H1 (cell line): ENCODE measurements at regions not wholly inside any gene's neighbourhood (a gene's known extent, or its start where the extent isn't known, plus 50 kb on each side); places are given as distances from the start of the nearest gene placed in this dataset.
"Not testable (repeated sequence)": the region's sequence is repeated elsewhere in the genome, so short reads cannot be mapped to it uniquely, and the experiment has no call there.

Source experiments
- CTCF ChIA-PET: fragments of 300-600 bp; sonication (Branson Sonifier 250); formaldehyde crosslinking; loops from one replicate; lab custom pipeline; 2021; ENCODE audit not compliant: partially characterized antibody; lab: Charles Lee
- POLR2A ChIA-PET: fragments of 300-600 bp; sonication (Branson Sonifier 250); formaldehyde crosslinking; loops from one replicate; lab custom pipeline; 2021; ENCODE audit warnings: inconsistent platforms; ENCODE audit not compliant: partially characterized antibody; lab: Charles Lee
- DNase-seq, 2 experiments: peaks; one replicate each; pipeline versions ENCODE4 v3.0.0 to v3.0.0-alpha.2; 2010 to 2022; ENCODE audit warnings: low spot score in 2 of 2, low read depth in 1 of 2, mixed read lengths in 1 of 2
- FAIRE-seq: peaks from 2 replicates; lab custom pipeline; 2011; peaks lifted over from hg19 to GRCh38; lab: Jason Lieb, UNC
- H2AFZ ChIP-seq: 2 replicates; pipeline ENCODE4 v1.8.1; 2012; ENCODE audit warnings: low read length, inconsistent platforms
- H2AK5ac ChIP-seq: 2 replicates; pipeline ENCODE4 v1.6.1; 2013; ENCODE audit warnings: low read depth, low read length
- H2BK120ac ChIP-seq: replicated peaks from 2 replicates; pipeline ENCODE3; 2013; ENCODE audit warnings: low read depth, low read length, inconsistent platforms
- H2BK12ac ChIP-seq: 2 replicates; pipeline ENCODE4 v1.6.1; 2013; ENCODE audit warnings: low read depth, low read length
- H2BK15ac ChIP-seq: 2 replicates; pipeline ENCODE4 v1.6.1; 2013; ENCODE audit warnings: low read length
- H2BK20ac ChIP-seq: 2 replicates; pipeline ENCODE4 v1.6.1; 2013; ENCODE audit warnings: low read length
- H2BK5ac ChIP-seq: 2 replicates; pipeline ENCODE4 v1.6.1; 2013; ENCODE audit warnings: low read depth, low read length
- H3K14ac ChIP-seq: 2 replicates; pipeline ENCODE4 v1.6.1; 2013; ENCODE audit warnings: inconsistent platforms; ENCODE audit not compliant: insufficient read length
- H3K18ac ChIP-seq: 2 replicates; pipeline ENCODE4 v1.6.1; 2013; ENCODE audit warnings: low read length; ENCODE audit errors: extremely low read depth
- H3K23ac ChIP-seq: 2 replicates; pipeline ENCODE4 v1.6.1; 2013; ENCODE audit warnings: inconsistent platforms; ENCODE audit not compliant: insufficient read length
- H3K23me2 ChIP-seq: 2 replicates; pipeline ENCODE4 v1.6.1; 2013; ENCODE audit warnings: low read depth, low read length
- H3K27ac ChIP-seq: 2 replicates; pipeline ENCODE4 v1.6.1; 2011; ENCODE audit warnings: low read depth, low read length, inconsistent platforms
- H3K27me3 ChIP-seq, 4 experiments: replicated peaks in 1 of 4; 1 replicate in 1 of 4; 2 replicates in 3 of 4; pipeline versions ENCODE4 v1.6.1 to v1.8.1; 2011 to 2013; ENCODE audit warnings: low read length in 3 of 4, mild to moderate bottlenecking in 3 of 4, inconsistent platforms in 2 of 4, mixed read lengths in 2 of 4, moderate library complexity in 1 of 4; ENCODE audit not compliant: control insufficient read depth in 3 of 4, insufficient read depth in 3 of 4; ENCODE audit errors: extremely low read depth in 1 of 4
- H3K36me3 ChIP-seq, 4 experiments: 2 replicates each; pipeline versions ENCODE4 v1.6.1 to v1.8.1; 2011 to 2013; ENCODE audit warnings: mild to moderate bottlenecking in 4 of 4, low read length in 3 of 4, moderate library complexity in 2 of 4, control low read depth in 1 of 4, inconsistent platforms in 1 of 4; ENCODE audit not compliant: insufficient read depth in 4 of 4, control insufficient read depth in 2 of 4
- H3K4ac ChIP-seq: replicated peaks from 2 replicates; pipeline ENCODE3; 2013; ENCODE audit warnings: low read length, low read depth, mixed read lengths, inconsistent platforms; ENCODE audit not compliant: insufficient read length
- H3K4me1 ChIP-seq, 4 experiments: replicated peaks in 1 of 4; 1 replicate in 1 of 4; 2 replicates in 3 of 4; pipeline versions ENCODE4 v1.6.1 to v1.8.1; 2011 to 2013; ENCODE audit warnings: low read length in 3 of 4, inconsistent platforms in 2 of 4, mixed read lengths in 1 of 4; ENCODE audit not compliant: insufficient read depth in 4 of 4, control insufficient read depth in 3 of 4
- H3K4me2 ChIP-seq, 2 experiments: 2 replicates each; pipeline versions ENCODE4 v1.6.1 to v1.8.1; 2011 to 2013; ENCODE audit warnings: low read depth in 2 of 2, low read length in 2 of 2, control low read depth in 1 of 2, inconsistent platforms in 1 of 2, mild to moderate bottlenecking in 1 of 2; ENCODE audit not compliant: insufficient read depth in 1 of 2
- H3K4me3 ChIP-seq, 4 experiments: fragments of 200-600, 300-600 bp in 1 of 4; sonication (generic), shearing (Covaris generic), sonication (Bioruptor Twin) in 1 of 4; 2 replicates each; pipeline versions ENCODE4 v1.5.1 to v1.8.1; 2011 to 2016; ENCODE audit warnings: low read length in 4 of 4, low read depth in 3 of 4, control low read depth in 2 of 4, inconsistent platforms in 2 of 4, mild to moderate bottlenecking in 2 of 4, mixed read lengths in 1 of 4, moderate library complexity in 1 of 4; ENCODE audit not compliant: insufficient read depth in 2 of 4; ENCODE audit errors: extremely low read depth in 1 of 4
- H3K56ac ChIP-seq: replicated peaks from 2 replicates; pipeline ENCODE3; 2013; ENCODE audit warnings: low read depth, mild to moderate bottlenecking, mixed read lengths, low read length, inconsistent platforms; ENCODE audit not compliant: insufficient read length
- H3K79me1 ChIP-seq: 2 replicates; pipeline ENCODE4 v1.6.1; 2013; ENCODE audit warnings: low read depth, low read length, control low read depth
- H3K79me2 ChIP-seq, 2 experiments: 2 replicates each; pipeline versions ENCODE4 v1.6.1 to v1.8.1; 2012 to 2013; ENCODE audit warnings: low read length in 2 of 2, mild to moderate bottlenecking in 2 of 2, inconsistent platforms in 1 of 2; ENCODE audit not compliant: insufficient read depth in 2 of 2, control insufficient read depth in 1 of 2
- H3K9ac ChIP-seq, 4 experiments: replicated peaks in 1 of 4; 1 replicate in 1 of 4; 2 replicates in 3 of 4; pipeline versions ENCODE4 v1.6.1 to v1.8.1; 2011 to 2013; ENCODE audit warnings: low read depth in 3 of 4, low read length in 3 of 4, control low read depth in 2 of 4, mild to moderate bottlenecking in 2 of 4, moderate library complexity in 2 of 4, inconsistent platforms in 1 of 4; ENCODE audit errors: extremely low read depth in 1 of 4
- H3K9me3 ChIP-seq, 2 experiments: 2 replicates each; pipeline versions ENCODE4 v1.6.1 to v1.8.1; 2012 to 2013; ENCODE audit warnings: mild to moderate bottlenecking in 2 of 2, moderate library complexity in 2 of 2, control low read depth in 1 of 2, inconsistent platforms in 1 of 2, low read depth in 1 of 2, low read length in 1 of 2, mixed read lengths in 1 of 2; ENCODE audit not compliant: insufficient read depth in 2 of 2
- H4K20me1 ChIP-seq, 2 experiments: replicated peaks in 1 of 2; 2 replicates each; pipeline versions ENCODE3 to v1.8.1; 2011 to 2013; ENCODE audit warnings: inconsistent platforms in 2 of 2, low read length in 2 of 2, mild to moderate bottlenecking in 1 of 2; ENCODE audit not compliant: insufficient read depth in 2 of 2, control insufficient read depth in 1 of 2
- H4K5ac ChIP-seq: 2 replicates; pipeline ENCODE4 v1.6.1; 2013; ENCODE audit warnings: low read length, low read depth, mixed read lengths, inconsistent platforms; ENCODE audit not compliant: insufficient read length
- H4K8ac ChIP-seq: 2 replicates; pipeline ENCODE4 v1.8.0; 2013; ENCODE audit warnings: mild to moderate bottlenecking, moderate library complexity, low read length, inconsistent platforms; ENCODE audit not compliant: insufficient read depth; ENCODE audit errors: extremely low read depth
- H4K91ac ChIP-seq: replicated peaks from 2 replicates; pipeline ENCODE3; 2013; ENCODE audit warnings: low read length, mixed read lengths, inconsistent platforms; ENCODE audit not compliant: insufficient read length
- WGBS, 2 experiments: shearing (Covaris generic) in 1 of 2; methylation state at CpG; one replicate each; pipeline versions ENCODE4 v1.1.6 to v1.1.7; 2013 to 2015; ENCODE audit warnings: low lambda C conversion rate in 2 of 2, mixed read lengths in 2 of 2, inconsistent platforms in 1 of 2, low coverage in 1 of 2, missing lambda C conversion rate in 1 of 2; ENCODE audit not compliant: insufficient replicate concordance in 2 of 2, insufficient coverage in 1 of 2, insufficient read length in 1 of 2; ENCODE audit errors: extremely low coverage in 1 of 2, missing lambda C conversion rate in 1 of 2; 5-methylcytosine and 5-hydroxymethylcytosine counted together

DNA sequence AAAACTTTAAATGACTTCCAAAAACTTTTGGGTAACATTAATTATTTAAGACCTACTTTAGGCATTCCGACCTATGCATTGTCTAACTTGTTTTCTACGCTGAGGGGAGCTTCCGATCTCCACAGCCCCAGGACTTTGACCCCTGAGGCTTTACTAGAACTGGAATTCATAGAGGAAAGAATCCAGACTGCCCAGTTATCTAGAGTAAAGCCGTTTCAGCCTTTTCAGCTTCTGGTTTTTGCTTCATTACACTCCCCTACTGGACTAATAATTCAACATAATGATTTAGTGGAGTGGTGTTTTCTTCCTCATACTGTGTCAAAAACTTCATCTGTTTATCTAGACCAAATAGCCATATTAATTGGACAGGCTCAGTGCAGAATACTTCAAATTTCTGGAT, 571.9 kb upstream of the PTGER4 start:
- H4K5ac ChIP-seq, H3K56ac ChIP-seq, H2AK5ac ChIP-seq, H2BK5ac ChIP-seq, POLR2A ChIA-PET, H4K8ac ChIP-seq, H3K23me2 ChIP-seq, H2AFZ ChIP-seq, H3K18ac ChIP-seq, H3K4me3 ChIP-seq, CTCF ChIA-PET, FAIRE-seq, DNase-seq, H3K79me1 ChIP-seq, H3K14ac ChIP-seq, H2BK20ac ChIP-seq, H3K4me2 ChIP-seq, H2BK120ac ChIP-seq, H2BK15ac ChIP-seq, H3K27ac ChIP-seq, H3K27me3 ChIP-seq, H3K36me3 ChIP-seq, H2BK12ac ChIP-seq, H4K20me1 ChIP-seq, H3K4ac ChIP-seq, H4K91ac ChIP-seq, H3K9ac ChIP-seq, H3K79me2 ChIP-seq, H3K9me3 ChIP-seq, H3K23ac ChIP-seq, H3K4me1 ChIP-seq: not testable (repeated sequence)
- WGBS, 2 experiments: 69% methylated on average over 4 of the region's 4 CpGs; no CpG with 5 or more reads in 1 of the 2 experiments
